NOMO-1 treated with dmso at 0.1 percent for 144 hours (cell line): ENCODE measurements at regions not wholly inside any gene's neighbourhood (a gene's known extent, or its start where the extent isn't known, plus 50 kb on each side); places are given as distances from the start of the nearest gene placed in this dataset.

Experiments
- DNase-seq: peaks from one replicate; lab custom pipeline; 2025; ENCODE audit not compliant: unreplicated experiment; lab: John Stamatoyannopoulos, UW

- DNase-seq: no peak
Observed at GRCh38 chr2:147095376-147095775, 749.5 kb upstream of the ACVR2A start.

DNA sequence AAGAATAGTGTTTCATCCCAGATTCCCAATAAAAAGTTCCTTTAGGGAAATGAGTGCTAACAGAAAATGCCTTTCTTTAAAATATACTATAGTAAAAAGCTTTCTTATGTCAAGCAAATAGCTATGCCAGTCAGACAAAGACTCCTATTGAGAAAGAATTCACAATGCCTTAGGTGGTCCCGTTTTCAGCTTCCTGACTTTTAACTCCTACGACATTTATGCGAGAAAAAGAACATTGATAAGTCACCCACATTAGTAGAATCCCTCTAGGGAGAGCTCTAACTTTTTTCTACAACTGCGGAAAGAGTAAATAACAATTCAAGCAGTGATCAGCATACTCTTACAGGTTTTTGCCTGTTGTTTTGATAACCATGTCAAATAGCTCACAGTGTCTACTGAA is 750.8 kb upstream of the ACVR2A start:
- DNase-seq: no peak

DNA sequence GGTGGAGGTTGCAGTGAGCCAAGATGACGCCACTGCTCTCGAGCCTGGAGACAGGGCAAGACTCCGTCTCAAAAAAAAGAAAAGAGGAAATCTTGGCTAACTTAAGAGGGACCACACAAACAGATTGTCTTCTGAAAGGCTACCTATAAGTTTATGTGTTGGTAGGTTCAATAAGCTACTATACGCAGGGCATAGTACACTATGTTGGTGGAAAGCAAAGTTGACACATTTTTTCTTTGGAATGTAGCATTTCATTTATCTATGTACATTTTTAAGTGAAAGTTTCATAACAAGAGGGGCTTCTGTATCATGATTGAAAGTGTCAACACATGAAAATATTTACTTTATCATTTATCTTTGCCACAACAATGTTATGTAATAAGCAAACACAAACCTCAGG is 752.6 kb upstream of the ACVR2A start:
- no peak for DNase-seq

DNA sequence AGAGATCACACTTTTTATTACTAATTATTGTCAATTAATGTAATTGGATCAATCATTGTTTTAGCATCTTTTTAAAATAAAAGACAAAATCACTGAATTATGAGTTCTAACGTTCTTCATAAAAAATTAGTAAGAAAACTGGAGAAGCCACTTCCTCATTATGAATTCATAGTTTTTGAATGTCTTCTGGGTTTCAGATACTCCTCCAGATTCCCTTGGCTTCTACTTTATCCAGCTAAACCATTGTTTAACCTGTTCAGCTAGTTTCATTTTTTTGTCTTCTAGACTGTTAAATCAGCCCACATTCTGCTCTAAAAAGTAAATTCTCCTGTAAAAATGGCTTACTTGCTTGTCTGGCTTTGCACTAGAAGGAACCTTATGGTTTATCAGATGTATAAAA is 753.4 kb upstream of the ACVR2A start:
- DNase-seq: no peak

DNA sequence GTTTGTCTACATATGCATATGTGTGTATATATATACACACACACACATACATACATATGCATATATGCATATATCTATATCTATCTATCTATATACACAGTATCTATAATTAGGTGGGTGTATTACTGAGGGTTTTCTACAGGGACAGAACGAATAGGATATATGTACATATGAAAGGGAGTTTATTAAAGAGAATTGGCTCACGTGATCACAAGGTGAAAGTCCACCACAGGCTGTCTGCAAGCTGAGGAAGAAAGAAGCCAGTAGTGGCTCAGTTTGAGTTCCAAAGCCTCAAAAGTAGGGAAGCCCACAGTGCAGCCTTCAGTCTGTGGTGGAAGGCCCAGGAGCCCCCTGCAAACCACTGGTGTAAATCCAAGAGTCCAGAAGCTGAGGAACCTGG is 756.0 kb upstream of the ACVR2A start:
- DNase-seq: no peak

DNA sequence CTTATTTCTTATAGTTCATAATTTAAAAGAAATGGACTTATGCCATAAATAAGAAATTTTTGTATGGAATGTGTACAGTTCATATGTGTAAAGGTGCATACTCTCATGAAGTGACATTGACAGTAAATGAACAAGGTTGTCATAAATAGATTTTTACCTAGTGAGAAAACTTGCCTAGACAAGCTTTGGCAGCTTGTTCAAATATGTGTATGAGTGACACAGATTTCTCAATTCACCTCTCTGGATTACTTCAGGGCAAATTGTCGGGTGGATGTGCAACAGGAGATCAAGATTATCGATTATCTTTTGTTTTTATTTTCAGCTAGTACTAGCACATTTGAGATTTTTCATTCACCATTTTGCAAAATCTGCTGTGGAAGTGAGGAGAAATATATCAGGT is 758.1 kb upstream of the ACVR2A start:
- no peak for DNase-seq

GRCh38 chr2:147083664-147084063 is 761.2 kb upstream of the ACVR2A start:
- no peak for DNase-seq

DNA sequence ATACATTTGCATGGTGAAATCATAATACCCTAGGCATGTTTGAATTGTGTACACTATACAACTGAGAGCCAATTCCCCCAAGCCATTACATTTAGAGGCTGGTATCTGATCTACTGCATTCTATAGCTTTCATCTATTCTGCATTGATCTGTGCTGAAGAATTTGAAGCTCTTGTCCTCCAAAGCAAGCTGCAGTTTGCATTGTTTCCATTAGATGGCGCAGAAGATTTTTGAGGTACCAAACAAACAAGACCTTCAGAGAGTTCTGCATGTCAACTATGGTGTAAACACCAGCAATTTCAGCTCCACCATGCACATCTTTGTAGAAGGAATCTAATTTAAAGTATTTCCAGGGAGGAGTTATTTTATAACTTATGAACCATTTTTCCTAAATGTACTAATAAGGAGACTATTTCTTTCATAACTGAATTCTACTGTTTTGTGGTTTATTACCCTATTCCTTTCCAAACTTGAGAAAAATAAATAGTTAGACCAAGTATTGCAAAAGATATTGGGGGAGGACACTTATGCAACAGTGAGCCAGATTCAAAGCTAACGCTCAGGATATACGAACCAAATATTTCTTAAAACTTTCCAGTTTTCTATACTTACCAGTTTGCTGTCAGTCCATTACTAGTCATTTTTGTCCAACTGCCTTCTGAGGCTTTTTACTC is 761.8 kb upstream of the ACVR2A start:
- DNase-seq: no peak

GRCh38 chr2:147081831-147082230 is 763.0 kb upstream of the ACVR2A start:
- no peak for DNase-seq

DNA sequence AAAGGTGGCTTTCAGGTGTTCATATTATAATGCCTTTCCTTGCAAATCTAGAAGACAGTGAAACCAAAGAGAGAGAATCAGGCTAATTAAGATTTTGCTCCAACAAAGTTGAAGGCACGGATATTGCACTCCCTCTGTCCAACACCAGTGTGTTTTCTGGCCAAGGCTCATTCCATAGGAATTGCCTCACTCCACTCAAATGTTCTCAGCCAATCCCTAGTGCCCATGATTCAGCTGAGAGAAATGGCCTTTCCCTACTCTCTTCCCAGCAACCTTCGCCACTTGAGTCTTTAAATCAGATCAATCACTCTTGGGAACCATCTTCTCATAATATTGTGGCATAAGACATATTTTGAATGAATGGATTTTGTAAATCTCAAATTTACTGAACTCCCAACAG is 768.2 kb upstream of the ACVR2A start:
- no peak for DNase-seq

DNA sequence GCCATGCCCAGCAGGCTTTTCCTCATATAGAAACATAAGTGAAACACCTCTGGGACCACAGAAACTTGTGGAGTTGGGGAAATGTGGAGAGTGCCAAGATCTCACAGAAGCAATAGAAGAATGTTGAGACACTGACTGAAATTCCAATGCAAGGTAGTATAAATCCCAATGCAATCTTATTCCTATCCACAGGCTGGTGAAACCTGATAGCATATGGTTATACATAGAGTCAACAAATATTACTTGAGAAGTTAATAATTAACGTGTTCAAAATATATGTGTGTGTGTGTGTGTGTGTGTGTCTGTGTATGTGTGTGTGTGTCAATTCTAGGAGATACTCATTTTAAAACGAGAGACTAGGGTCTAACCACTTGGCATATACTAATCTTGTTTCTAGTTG is 776.8 kb upstream of the ACVR2A start:
- no peak for DNase-seq

GRCh38 chr2:147067136-147067535 is 777.7 kb upstream of the ACVR2A start:
- no peak for DNase-seq

- DNase-seq: no peak
Observed at GRCh38 chr2:147062073-147062472, 782.8 kb upstream of the ACVR2A start.

- no peak for DNase-seq
Observed at GRCh38 chr2:147061269-147061668, 783.6 kb upstream of the ACVR2A start.

- DNase-seq: no peak
Observed at GRCh38 chr2:147057892-147058490, 786.8 kb upstream of the ACVR2A start.

- no peak for DNase-seq
Observed at GRCh38 chr2:147051814-147052213, 793.0 kb upstream of the ACVR2A start.

- DNase-seq: no peak
Observed at GRCh38 chr2:147051248-147051647, 793.6 kb upstream of the ACVR2A start.

GRCh38 chr2:147049957-147050356 is 794.9 kb upstream of the ACVR2A start:
- DNase-seq: no peak

GRCh38 chr2:147046473-147046872 is 798.4 kb upstream of the ACVR2A start:
- no peak for DNase-seq

- DNase-seq: no peak
Observed at GRCh38 chr2:147045113-147045512, 799.7 kb upstream of the ACVR2A start.

DNA sequence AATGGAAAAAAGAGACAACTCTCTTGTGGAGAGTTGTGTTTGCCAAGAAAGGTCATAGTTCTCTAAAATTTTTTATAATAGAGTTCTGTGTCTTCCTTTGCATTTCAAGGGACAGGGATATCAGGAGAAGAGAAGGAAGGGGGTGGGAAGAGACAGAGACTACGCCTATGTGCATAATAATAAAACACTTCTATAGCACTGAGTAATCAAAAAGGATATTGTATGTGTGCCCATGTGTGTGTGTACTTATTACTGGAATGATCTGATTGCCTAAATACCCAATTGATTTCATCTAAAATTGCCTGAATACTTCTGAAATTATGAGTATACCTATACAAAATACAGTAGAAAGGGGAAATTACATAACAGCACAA is 803.7 kb upstream of the ACVR2A start:
- no peak for DNase-seq

DNA sequence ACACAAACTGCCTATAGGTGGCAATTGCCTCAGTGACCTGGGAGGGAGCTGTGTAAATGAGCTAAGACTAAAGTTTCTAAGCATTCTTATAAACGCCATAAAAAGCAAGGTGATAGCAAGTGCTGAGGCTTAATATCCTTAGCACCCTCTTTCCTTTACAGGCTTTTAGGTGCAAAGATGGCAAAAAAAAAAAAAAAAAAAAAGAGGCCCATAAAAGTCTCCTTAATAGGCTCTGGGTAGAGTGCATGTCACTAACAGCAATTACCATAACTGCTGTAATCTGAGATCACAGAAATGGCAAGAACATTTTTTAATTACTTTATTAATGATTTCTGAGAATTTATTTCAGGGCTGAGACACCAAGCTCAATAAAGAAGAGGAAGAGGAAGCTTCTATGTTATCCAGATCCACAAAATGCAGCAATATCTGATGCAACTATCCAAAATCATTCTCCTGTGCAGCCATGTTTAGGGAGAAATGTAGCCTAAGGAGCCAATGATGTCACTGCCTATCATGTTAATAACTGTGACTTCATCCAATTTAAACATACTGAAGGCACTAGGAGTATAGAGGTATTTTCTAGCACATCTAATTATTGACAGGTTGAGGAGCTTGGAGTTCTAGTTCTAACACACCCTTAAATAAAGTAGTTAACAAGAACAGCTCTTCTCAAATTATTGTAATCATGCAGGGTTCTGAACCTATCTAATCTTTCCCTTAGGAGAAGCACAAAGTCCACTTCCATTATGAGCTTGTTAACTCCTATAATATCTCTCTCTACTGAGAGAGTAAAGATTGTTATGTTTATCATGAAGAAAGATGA is 804.3 kb upstream of the ACVR2A start:
- no peak for DNase-seq
